Neural cell (in vitro differentiated cells): ENCODE measurements at regions not wholly inside any gene's neighbourhood (a gene's known extent, or its start where the extent isn't known, plus 50 kb on each side); places are given as distances from the start of the nearest gene placed in this dataset.

ENCODE experiments used
- H2AFZ ChIP-seq: fragments of 200-600, 300-800 bp; sonication (generic), shearing (Covaris generic); 2 replicates; pipeline ENCODE4 v1.6.0; 2014; ENCODE audit warnings: low read depth, mild to moderate bottlenecking, antibody characterized with exemption, low read length, moderate library complexity
- H3F3A ChIP-seq: fragments of 200-600 bp; shearing (Covaris generic); 2 replicates; pipeline ENCODE4 v1.6.1; 2016; ENCODE audit warnings: mild to moderate bottlenecking, moderate library complexity, mixed read lengths, antibody characterized with exemption, low read length; ENCODE audit not compliant: insufficient read depth, poor library complexity, severe bottlenecking
- H3K27ac ChIP-seq: fragments of 200-600, 300-800 bp; sonication (generic), shearing (Covaris generic); 2 replicates; pipeline ENCODE4 v1.5.1; 2014; ENCODE audit warnings: mild to moderate bottlenecking, low read length, moderate library complexity
- H3K27me3 ChIP-seq: fragments of 300-800, 200-600 bp; sonication (generic), shearing (Covaris generic); 2 replicates; pipeline ENCODE4 v1.6.0; 2014; ENCODE audit warnings: mild to moderate bottlenecking, low read depth, low read length, moderate library complexity; ENCODE audit not compliant: insufficient read depth
- H3K36me3 ChIP-seq: fragments of 300-800, 200-600 bp; sonication (generic), shearing (Covaris generic); 2 replicates; pipeline ENCODE4 v1.5.1; 2014; ENCODE audit warnings: mild to moderate bottlenecking, antibody characterized with exemption, low read length, moderate library complexity; ENCODE audit not compliant: insufficient read depth
- H3K4me2 ChIP-seq: fragments of 300-800, 200-600 bp; sonication (generic), shearing (Covaris generic); 2 replicates; pipeline ENCODE4 v1.6.0; 2014; ENCODE audit warnings: mild to moderate bottlenecking, low read length
- H3K4me3 ChIP-seq: fragments of 300-800, 200-600 bp; sonication (generic), shearing (Covaris generic); 2 replicates; pipeline ENCODE4 v1.5.1; 2014; ENCODE audit warnings: mild to moderate bottlenecking, low read length, moderate library complexity
- H3K79me2 ChIP-seq: fragments of 200-600 bp; shearing (Covaris generic); replicated peaks from 2 replicates; pipeline ENCODE4 v1.6.0; 2014; ENCODE audit warnings: mild to moderate bottlenecking, low read length, moderate library complexity; ENCODE audit not compliant: insufficient read depth
- H3K9ac ChIP-seq: fragments of 300-800, 200-600 bp; sonication (generic), shearing (Covaris generic); 2 replicates; pipeline ENCODE4 v1.6.1; 2016; ENCODE audit warnings: mild to moderate bottlenecking, low read length, mixed read lengths
- H3K9me2 ChIP-seq: fragments of 200-600 bp; shearing (Covaris generic); 2 replicates; pipeline ENCODE4 v1.6.1; 2016; ENCODE audit warnings: mild to moderate bottlenecking, low read length, mixed read lengths; ENCODE audit not compliant: insufficient read depth
- H3K9me3 ChIP-seq: fragments of 200-600, 300-800 bp; sonication (generic), shearing (Covaris generic); 2 replicates; pipeline ENCODE4 v1.6.1; 2016; ENCODE audit warnings: mild to moderate bottlenecking, mixed run types, low read length, moderate library complexity, mixed read lengths
- H4K20me1 ChIP-seq: fragments of 200-600 bp; shearing (Covaris generic); 2 replicates; pipeline ENCODE4 v1.6.1; 2016; ENCODE audit warnings: mild to moderate bottlenecking, mixed run types; ENCODE audit not compliant: insufficient read depth
- EP300 ChIP-seq: fragments of 450-650 bp; conservative IDR thresholded peaks from 2 replicates; pipeline ENCODE4 v1.6.1; 2014; ENCODE audit warnings: antibody characterized with exemption, mild to moderate bottlenecking, moderate library complexity; ENCODE audit not compliant: poor library complexity, severe bottlenecking
- EZH2 ChIP-seq: fragments of 200-600, 300-800 bp; shearing (Covaris generic), sonication (generic); IDR thresholded peaks from 2 replicates; pipeline ENCODE4 v1.6.1; 2014; ENCODE audit warnings: antibody characterized with exemption, low read length, borderline replicate concordance, mild to moderate bottlenecking; ENCODE audit not compliant: insufficient read depth, poor library complexity, severe bottlenecking
- MXI1 ChIP-seq: fragments of 450-650 bp; conservative IDR thresholded peaks from 2 replicates; pipeline ENCODE4 v1.6.1; 2014; ENCODE audit warnings: antibody characterized with exemption, mild to moderate bottlenecking; ENCODE audit not compliant: poor library complexity, severe bottlenecking
- POLR2AphosphoS5 ChIP-seq: IDR thresholded peaks from 2 replicates; pipeline ENCODE4 v1.6.1; 2012
- RAD21 ChIP-seq: fragments of 450-650 bp; conservative IDR thresholded peaks from 2 replicates; pipeline ENCODE4 v1.6.1; 2014; ENCODE audit warnings: antibody characterized with exemption, mild to moderate bottlenecking, moderate library complexity
- SMC3 ChIP-seq: fragments of 450-650 bp; conservative IDR thresholded peaks from 2 replicates; pipeline ENCODE4 v1.6.1; 2014; ENCODE audit warnings: antibody characterized with exemption, mild to moderate bottlenecking, moderate library complexity; ENCODE audit not compliant: poor library complexity
- TAF1 ChIP-seq: IDR thresholded peaks from 2 replicates; pipeline ENCODE4 v1.6.1; 2012; ENCODE audit warnings: low read depth
- TF ChIP-seq, protein P1 (sequence below): fragments of 450-650 bp; IDR thresholded peaks from 2 replicates; pipeline ENCODE4 v1.5.1; 2014; ENCODE audit warnings: antibody characterized with exemption, mild to moderate bottlenecking, moderate library complexity; ENCODE audit not compliant: poor library complexity, severe bottlenecking
- TF ChIP-seq, protein P2 (sequence below): IDR thresholded peaks from 2 replicates; pipeline ENCODE4 v1.6.1; 2012; ENCODE audit warnings: borderline replicate concordance

DNA sequence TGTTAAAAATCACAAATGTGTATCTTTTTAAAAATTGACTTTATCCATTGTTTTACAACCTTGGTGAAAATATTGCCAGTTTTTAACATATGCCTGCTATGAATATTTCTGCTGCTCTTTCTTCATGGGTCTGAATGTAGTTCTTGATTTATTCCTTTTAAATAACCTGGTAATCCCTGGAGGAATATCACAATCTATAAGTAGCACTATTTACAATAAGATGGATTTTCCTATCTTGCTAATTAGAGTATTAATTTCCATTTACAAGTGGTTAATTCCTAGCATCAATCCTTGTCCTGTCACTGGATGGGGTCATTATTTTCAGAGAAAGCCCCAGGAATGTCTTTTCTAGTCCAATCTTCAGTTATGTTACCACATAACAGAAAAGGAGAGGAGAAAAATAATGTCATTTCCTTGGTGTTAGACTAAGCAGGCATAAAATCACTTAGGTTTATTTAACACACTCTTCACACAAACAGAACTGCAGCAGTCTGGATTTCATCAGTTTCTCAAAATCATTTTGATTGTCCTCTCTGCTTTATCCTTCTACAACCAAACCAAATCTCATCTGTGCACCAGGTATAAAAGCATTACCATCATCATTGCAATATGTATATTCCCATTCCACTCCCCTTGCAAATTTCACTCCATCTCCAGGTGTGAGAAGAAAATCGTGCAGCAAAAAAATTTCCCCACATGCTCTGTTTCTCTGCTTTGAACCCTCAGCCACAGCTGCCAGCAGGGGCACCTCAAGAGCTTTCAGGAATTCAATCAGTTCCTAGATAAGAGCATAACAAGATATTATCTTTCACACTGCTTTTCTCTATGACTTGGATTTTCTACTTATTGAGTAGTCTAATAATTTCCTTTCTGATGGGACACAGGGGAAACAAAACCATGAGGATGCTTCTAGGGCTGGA, 204.1 kb downstream of the SEC61B start:
- no peak overlapping the region for H2AFZ ChIP-seq

DNA sequence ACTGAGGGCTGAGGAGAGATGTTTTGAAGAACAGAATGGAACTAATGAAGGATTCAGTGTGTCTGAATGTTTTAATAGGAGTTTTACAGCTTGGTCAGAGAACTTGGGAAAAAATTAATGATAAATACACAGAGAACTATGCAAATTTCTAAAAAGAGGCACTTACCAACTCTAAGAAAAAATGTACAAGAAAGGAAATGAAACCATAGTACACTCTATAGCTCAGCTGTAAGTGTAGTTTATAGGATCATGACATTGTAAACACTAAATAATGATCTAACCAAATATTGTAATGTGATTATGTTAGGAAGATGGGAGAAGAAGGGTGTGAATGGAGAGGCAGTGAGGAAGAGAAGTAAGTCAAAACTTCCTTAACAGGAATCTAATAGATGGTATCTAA, 205.2 kb downstream of the SEC61B start:
- Histone ChIP-seq H3K27me3 (no peaks in the 10 kb centered on the region), H3F3A (no peaks in the 10 kb centered on the region), H3K4me3 (no peak overlapping the region), H3K9ac (no peak overlapping the region), H3K79me2 (no peaks in the 10 kb centered on the region), H3K36me3 (no peaks in the 10 kb centered on the region), H3K4me2 (no peak overlapping the region), H3K9me3 (no peaks in the 10 kb centered on the region), H3K9me2 (no peaks in the 10 kb centered on the region), H2AFZ (no peak overlapping the region), H3K27ac (no peak overlapping the region), H4K20me1 (no peaks in the 10 kb centered on the region)
- TF ChIP-seq SMC3 (no peak), TAF1 (no peak), MXI1 (no peak), POLR2AphosphoS5 (no peak), RAD21 (no peak), EZH2 (no peak), EP300 (no peak)
- TF ChIP-seq, protein P1, sequence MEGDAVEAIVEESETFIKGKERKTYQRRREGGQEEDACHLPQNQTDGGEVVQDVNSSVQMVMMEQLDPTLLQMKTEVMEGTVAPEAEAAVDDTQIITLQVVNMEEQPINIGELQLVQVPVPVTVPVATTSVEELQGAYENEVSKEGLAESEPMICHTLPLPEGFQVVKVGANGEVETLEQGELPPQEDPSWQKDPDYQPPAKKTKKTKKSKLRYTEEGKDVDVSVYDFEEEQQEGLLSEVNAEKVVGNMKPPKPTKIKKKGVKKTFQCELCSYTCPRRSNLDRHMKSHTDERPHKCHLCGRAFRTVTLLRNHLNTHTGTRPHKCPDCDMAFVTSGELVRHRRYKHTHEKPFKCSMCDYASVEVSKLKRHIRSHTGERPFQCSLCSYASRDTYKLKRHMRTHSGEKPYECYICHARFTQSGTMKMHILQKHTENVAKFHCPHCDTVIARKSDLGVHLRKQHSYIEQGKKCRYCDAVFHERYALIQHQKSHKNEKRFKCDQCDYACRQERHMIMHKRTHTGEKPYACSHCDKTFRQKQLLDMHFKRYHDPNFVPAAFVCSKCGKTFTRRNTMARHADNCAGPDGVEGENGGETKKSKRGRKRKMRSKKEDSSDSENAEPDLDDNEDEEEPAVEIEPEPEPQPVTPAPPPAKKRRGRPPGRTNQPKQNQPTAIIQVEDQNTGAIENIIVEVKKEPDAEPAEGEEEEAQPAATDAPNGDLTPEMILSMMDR: no peak
- TF ChIP-seq, protein P2, sequence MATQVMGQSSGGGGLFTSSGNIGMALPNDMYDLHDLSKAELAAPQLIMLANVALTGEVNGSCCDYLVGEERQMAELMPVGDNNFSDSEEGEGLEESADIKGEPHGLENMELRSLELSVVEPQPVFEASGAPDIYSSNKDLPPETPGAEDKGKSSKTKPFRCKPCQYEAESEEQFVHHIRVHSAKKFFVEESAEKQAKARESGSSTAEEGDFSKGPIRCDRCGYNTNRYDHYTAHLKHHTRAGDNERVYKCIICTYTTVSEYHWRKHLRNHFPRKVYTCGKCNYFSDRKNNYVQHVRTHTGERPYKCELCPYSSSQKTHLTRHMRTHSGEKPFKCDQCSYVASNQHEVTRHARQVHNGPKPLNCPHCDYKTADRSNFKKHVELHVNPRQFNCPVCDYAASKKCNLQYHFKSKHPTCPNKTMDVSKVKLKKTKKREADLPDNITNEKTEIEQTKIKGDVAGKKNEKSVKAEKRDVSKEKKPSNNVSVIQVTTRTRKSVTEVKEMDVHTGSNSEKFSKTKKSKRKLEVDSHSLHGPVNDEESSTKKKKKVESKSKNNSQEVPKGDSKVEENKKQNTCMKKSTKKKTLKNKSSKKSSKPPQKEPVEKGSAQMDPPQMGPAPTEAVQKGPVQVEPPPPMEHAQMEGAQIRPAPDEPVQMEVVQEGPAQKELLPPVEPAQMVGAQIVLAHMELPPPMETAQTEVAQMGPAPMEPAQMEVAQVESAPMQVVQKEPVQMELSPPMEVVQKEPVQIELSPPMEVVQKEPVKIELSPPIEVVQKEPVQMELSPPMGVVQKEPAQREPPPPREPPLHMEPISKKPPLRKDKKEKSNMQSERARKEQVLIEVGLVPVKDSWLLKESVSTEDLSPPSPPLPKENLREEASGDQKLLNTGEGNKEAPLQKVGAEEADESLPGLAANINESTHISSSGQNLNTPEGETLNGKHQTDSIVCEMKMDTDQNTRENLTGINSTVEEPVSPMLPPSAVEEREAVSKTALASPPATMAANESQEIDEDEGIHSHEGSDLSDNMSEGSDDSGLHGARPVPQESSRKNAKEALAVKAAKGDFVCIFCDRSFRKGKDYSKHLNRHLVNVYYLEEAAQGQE: no peak

More for the DNA sequence above, 204.1 kb downstream of the SEC61B start:
- Histone ChIP-seq H4K20me1 (no peaks in the 10 kb centered on the region), H3K4me3 (no peak overlapping the region), H3K9me3 (no peaks in the 10 kb centered on the region), H3K27ac (peak overlapping the region; percentile 62), H3K9ac (peak overlapping the region; percentile 2), H3K36me3 (no peaks in the 10 kb centered on the region), H3K4me2 (peak overlapping the region; percentile 23), H3K79me2 (no peaks in the 10 kb centered on the region), H3F3A (no peaks in the 10 kb centered on the region), H3K9me2 (no peaks in the 10 kb centered on the region), H3K27me3 (no peaks in the 10 kb centered on the region)
- TF ChIP-seq SMC3 (peak; percentile 36), EP300 (no peak), POLR2AphosphoS5 (no peak), TAF1 (no peak), RAD21 (peak; percentile 61), MXI1 (no peak), EZH2 (no peak)
- TF ChIP-seq, protein P2: no peak
- TF ChIP-seq, protein P1: peak; percentile 57
